ENCODE measurements at regions not wholly inside any gene's neighbourhood (a gene's known extent, or its start where the extent isn't known, plus 50 kb on each side); places are given as distances from the start of the nearest gene placed in this dataset.

- H3K79me2 ChIP-seq (ENCODE audit: insufficient read depth, low read length), result no peaks in the 10 kb centered on the region
- no peak overlapping the region for H3K4me2 ChIP-seq (ENCODE audit: low read length)
- H3F3A ChIP-seq (ENCODE audit: insufficient read depth, low read length), result no peaks in the 10 kb centered on the region
- no peak overlapping the region for H3K27ac ChIP-seq (ENCODE audit: low read depth, low read length, poor library complexity, severe bottlenecking)
- H3K9me2 ChIP-seq (ENCODE audit: low read depth, low read length), result no peaks in the 10 kb centered on the region
- no peaks in the 10 kb centered on the region for H3K36me3 ChIP-seq (ENCODE audit: insufficient read depth, low read length)
- TF ChIP-seq CTCF (IDR thresholded peaks at IDR 0.05; ENCODE audit: low read length) (no peak), EZH2 (IDR thresholded peaks at IDR 0.05; ENCODE audit: borderline replicate concordance, low read length) (no peak)
- no peak overlapping the region for H3K4me3 ChIP-seq (ENCODE audit: low read depth, low read length, poor library complexity, severe bottlenecking)
- no peaks in the 10 kb centered on the region for H3K27me3 ChIP-seq (ENCODE audit: insufficient read depth, low read length)
- H3K9me3 ChIP-seq (ENCODE audit: low read length), result no peaks in the 10 kb centered on the region
- H2AFZ ChIP-seq (ENCODE audit: low read length), result no peak overlapping the region
- no peaks in the 10 kb centered on the region for H4K20me1 ChIP-seq (ENCODE audit: insufficient read depth, low read length)
- no peak overlapping the region for H3K9ac ChIP-seq (ENCODE audit: low read length)
- H3K4me1 ChIP-seq (ENCODE audit: insufficient read depth, low read length, severe bottlenecking), result no peaks in the 10 kb centered on the region
Observed at GRCh38 chr1:187229496-187229895, 400.7 kb downstream of the PLA2G4A start.

GRCh38 chr1:187234706-187235105 is 406.0 kb downstream of the PLA2G4A start:
- no peaks in the 10 kb centered on the region for H3F3A ChIP-seq (ENCODE audit: insufficient read depth, low read length)
- H3K27ac ChIP-seq (ENCODE audit: low read depth, low read length, poor library complexity, severe bottlenecking), result no peak overlapping the region
- no peaks in the 10 kb centered on the region for H3K4me1 ChIP-seq (ENCODE audit: insufficient read depth, low read length, severe bottlenecking)
- TF ChIP-seq EZH2 (IDR thresholded peaks at IDR 0.05; ENCODE audit: borderline replicate concordance, low read length), result no peak
- no peak for TF ChIP-seq CTCF (IDR thresholded peaks at IDR 0.05; ENCODE audit: low read length)
- H3K79me2 ChIP-seq (ENCODE audit: insufficient read depth, low read length), result no peaks in the 10 kb centered on the region
- no peak overlapping the region for H2AFZ ChIP-seq (ENCODE audit: low read length)
- no peaks in the 10 kb centered on the region for H3K9me2 ChIP-seq (ENCODE audit: low read depth, low read length)
- H3K36me3 ChIP-seq (ENCODE audit: insufficient read depth, low read length), result no peaks in the 10 kb centered on the region
- H3K4me2 ChIP-seq (ENCODE audit: low read length), result no peak overlapping the region
- no peaks in the 10 kb centered on the region for H3K27me3 ChIP-seq (ENCODE audit: insufficient read depth, low read length)
- H3K4me3 ChIP-seq (ENCODE audit: low read depth, low read length, poor library complexity, severe bottlenecking), result no peak overlapping the region
- H3K9ac ChIP-seq (ENCODE audit: low read length), result no peak overlapping the region
- no peaks in the 10 kb centered on the region for H3K9me3 ChIP-seq (ENCODE audit: low read length)
- no peaks in the 10 kb centered on the region for H4K20me1 ChIP-seq (ENCODE audit: insufficient read depth, low read length)

- Histone ChIP-seq H3F3A (ENCODE audit: insufficient read depth, low read length) (no peaks in the 10 kb centered on the region), H3K27ac (ENCODE audit: low read depth, low read length, poor library complexity, severe bottlenecking) (no peak overlapping the region)
Observed at GRCh38 chr1:187236199-187236598, 407.4 kb downstream of the PLA2G4A start.

More at GRCh38 chr1:187236199-187236598, 407.4 kb downstream of the PLA2G4A start:
- H3K9me3 ChIP-seq (ENCODE audit: low read length), result no peaks in the 10 kb centered on the region
- no peak overlapping the region for H3K4me2 ChIP-seq (ENCODE audit: low read length)
- no peaks in the 10 kb centered on the region for H3K79me2 ChIP-seq (ENCODE audit: insufficient read depth, low read length)
- no peaks in the 10 kb centered on the region for H3K4me1 ChIP-seq (ENCODE audit: insufficient read depth, low read length, severe bottlenecking)
- H3K27me3 ChIP-seq (ENCODE audit: insufficient read depth, low read length), result no peaks in the 10 kb centered on the region
- no peak overlapping the region for H2AFZ ChIP-seq (ENCODE audit: low read length)
- H3K36me3 ChIP-seq (ENCODE audit: insufficient read depth, low read length), result no peaks in the 10 kb centered on the region
- no peak overlapping the region for H3K9ac ChIP-seq (ENCODE audit: low read length)
- no peaks in the 10 kb centered on the region for H4K20me1 ChIP-seq (ENCODE audit: insufficient read depth, low read length)
- no peak for TF ChIP-seq EZH2 (IDR thresholded peaks at IDR 0.05; ENCODE audit: borderline replicate concordance, low read length)
- no peak for TF ChIP-seq CTCF (IDR thresholded peaks at IDR 0.05; ENCODE audit: low read length)
- H3K9me2 ChIP-seq (ENCODE audit: low read depth, low read length), result no peaks in the 10 kb centered on the region
- H3K4me3 ChIP-seq (ENCODE audit: low read depth, low read length, poor library complexity, severe bottlenecking), result no peak overlapping the region
